IPS DF 4.7 (cell line): ENCODE measurements at regions not wholly inside any gene's neighbourhood (a gene's known extent, or its start where the extent isn't known, plus 50 kb on each side); places are given as distances from the start of the nearest gene placed in this dataset.

ENCODE experiments used
- DNase-seq: peaks from one replicate; pipeline ENCODE4 v3.0.0-alpha.2; 2013; ENCODE audit warnings: low spot score; ENCODE audit errors: extremely low read depth

DNA sequence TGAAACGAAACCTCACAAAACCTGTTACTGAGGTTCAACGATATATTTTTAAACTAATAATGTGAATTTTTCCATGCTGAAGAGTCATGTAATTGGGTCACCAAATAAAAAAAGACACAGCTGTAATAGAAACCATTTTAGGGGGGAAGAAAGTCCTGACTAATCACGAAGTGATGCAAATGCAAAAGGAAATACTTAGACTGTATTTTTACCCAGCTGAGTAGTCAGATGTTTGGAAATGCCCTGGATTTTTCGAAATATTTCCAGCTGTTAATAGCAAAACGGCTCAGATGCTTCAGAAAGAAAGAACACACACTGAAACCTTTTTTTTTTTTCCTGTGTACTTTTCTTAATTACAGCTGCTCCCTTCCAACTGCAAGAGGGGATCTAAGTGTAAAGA lies 210.3 kb downstream of the SETD4 start:
- DNase-seq: no peak

- no peak for DNase-seq
Observed at GRCh38 chr21:35849144-35849543, 211.2 kb downstream of the SETD4 start.

- DNase-seq: no peak
Observed at GRCh38 chr21:35843911-35844667, 216.2 kb downstream of the SETD4 start.

DNA sequence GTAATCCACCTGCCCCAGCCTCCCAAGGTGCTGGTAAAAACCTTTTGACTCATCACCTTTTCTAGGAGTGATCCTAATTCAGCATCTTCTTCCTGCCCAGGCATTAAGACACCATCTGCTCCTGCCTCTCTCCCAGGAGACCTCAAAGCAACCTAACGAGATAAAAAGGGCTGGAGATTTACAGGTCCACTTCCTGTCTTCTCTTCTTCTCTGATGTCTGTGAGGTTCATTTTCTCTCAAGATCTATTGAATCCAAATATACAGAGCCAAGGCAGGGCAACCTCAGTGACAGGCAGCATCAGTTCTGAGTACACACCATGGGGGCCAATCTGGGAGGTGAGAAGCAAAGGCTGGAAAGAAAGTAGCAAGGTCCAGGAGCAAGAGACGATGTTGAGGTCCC lies 219.4 kb downstream of the SETD4 start:
- DNase-seq: no peak

- DNase-seq: peak; percentile 36
Observed at GRCh38 chr21:35840197-35840799, 220.0 kb downstream of the SETD4 start.

- DNase-seq: no peak
Observed at GRCh38 chr21:35838987-35839763, 221.2 kb downstream of the SETD4 start.

- no peak for DNase-seq
Observed at GRCh38 chr21:35838350-35838749, 222.0 kb downstream of the SETD4 start.

DNA sequence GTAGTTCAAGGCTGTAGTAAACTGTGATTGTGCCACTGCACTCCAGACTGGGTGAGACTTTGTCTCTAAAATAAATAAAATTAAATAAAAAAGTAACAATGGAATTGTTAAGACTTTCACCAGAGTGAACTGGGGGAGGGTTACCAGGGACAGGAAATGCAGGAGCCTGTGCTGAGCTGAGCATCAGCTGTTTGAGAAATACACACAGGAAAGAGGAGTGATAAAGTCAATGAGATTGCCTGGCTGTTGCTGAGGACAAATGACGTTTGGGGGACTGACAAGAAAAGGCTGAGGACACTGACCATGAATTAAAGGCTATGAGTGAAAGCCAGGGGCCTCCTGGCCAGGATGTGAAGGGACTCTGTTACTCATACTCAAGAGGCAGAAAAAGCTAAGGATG lies 226.3 kb downstream of the SETD4 start:
- no peak for DNase-seq

- DNase-seq: no peak
Observed at GRCh38 chr21:35833388-35833787, 226.9 kb downstream of the SETD4 start.

DNA sequence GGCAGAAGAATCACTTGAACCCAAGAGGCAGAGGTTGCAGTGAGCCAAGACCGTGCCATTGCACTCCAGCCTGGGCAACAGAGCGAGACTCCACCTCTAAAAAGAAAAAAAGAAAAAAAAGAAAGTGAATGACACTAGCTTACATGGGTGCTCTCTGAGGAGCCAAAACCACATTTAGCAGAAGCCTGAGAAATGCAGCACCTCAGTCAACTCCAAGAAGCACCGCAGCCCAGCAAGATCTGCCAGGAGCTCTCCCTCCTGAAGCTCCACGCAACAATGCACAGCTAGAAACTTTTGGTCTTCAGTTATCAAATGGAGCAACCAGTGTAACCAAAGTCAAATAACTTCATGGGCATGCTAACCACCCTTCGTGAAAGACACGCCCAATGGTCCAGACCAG lies 229.1 kb downstream of the SETD4 start:
- no peak for DNase-seq

DNA sequence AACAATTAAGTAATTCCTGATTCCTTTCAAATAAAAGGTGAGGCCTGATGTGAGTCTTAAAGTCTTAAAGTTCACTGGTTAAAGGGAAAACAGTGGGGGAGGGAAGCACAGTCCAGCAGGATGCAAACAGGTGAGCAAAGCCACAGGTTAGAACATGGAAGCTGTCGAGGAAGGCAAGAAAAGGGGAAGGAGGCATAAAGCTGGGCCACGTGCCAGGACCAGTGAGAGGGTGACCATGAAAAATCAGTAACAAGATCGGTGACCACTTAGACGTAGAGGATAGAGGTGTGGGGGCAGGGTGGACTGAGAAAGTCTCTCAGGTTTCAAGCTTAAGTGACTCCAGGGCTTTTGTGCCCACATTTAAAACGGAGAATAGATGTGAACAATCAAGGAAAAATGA lies 231.3 kb downstream of the SETD4 start:
- no peak for DNase-seq

DNA sequence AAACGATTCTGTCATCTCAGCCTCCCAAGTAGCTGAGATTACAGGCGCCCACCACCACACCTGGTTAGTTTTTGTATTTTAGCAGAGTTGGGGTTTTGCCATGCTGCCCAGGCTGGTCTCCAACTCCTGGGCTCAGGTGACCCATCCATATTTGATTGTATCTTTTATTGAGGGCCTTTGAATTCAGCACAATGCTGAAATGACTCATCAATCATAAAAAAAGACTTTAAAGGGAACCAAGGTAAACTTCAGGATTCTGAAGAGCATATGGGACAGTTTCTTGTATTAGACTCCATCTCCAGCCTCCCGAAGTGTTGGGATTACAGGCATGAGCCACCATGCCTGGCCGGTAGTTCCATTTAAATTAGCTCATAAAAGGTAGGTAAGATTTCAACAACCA lies 232.2 kb downstream of the SETD4 start:
- DNase-seq: no peak

DNA sequence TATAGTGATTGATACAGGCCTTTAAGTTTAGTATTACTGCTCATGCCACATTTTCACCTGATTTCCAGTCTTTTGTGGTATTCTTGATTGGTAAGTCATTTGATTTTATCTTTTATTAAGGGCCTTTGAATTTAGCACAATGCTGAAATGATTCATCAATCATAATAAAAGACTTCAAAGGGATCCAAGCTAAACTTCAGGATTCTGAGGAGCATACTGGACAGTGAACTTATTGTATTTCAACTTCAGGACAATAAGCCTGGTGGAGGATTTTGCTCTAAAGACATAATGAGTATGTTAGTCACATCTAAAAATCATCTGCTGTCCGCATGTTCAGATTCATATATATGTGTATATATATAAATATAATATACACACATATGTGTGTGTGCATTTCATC lies 233.3 kb downstream of the SETD4 start:
- DNase-seq: no peak

- DNase-seq: no peak
Observed at GRCh38 chr21:35825370-35826353, 234.7 kb downstream of the SETD4 start.

DNA sequence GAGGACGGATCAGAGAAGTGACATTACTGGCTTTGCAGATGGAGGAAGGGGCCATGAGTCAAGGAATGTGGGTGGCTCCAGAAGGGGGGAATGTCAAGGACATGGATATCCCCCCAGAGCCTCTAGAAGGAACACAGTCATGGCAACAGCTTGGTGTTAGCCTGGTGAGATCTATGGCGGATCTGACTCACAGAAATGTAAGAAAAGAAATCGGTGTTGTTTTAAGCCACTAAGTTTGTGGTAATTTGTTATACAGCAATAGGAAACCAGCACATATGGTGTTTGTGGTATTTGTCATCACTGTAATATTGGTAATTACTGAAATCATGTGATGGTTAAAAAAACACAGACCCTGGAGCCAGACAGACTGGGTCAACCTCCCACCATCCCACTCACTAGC lies 236.2 kb downstream of the SETD4 start:
- no peak for DNase-seq

DNA sequence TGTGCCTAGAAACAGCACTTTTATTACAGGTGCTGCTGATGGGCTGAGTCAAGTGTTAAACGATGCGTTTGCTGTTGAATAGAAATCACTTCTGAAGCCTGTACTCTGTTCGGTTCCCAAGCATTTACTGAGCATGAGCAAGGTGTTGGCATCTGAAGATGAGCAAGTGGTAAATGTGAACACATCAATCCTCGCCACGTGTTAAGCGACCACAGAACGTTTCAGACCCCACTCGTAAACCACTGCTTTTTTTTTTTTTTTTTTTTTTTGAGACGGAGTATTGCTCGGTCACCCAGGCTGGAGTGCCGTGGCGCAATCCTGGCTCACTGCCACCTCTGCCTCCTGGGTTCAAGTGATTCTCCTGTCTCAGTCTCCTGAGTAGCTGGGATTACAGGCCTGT lies 241.2 kb downstream of the SETD4 start:
- no peak for DNase-seq

- DNase-seq: no peak
Observed at GRCh38 chr21:35818597-35818996, 241.7 kb downstream of the SETD4 start.

- no peak for DNase-seq
Observed at GRCh38 chr21:35814858-35815619, 245.3 kb downstream of the SETD4 start.

GRCh38 chr21:35812679-35813078 lies 247.6 kb downstream of the SETD4 start:
- no peak for DNase-seq

GRCh38 chr21:35811191-35811806 lies 249.0 kb downstream of the SETD4 start:
- no peak for DNase-seq
